Muscle of arm (tissue), 1 donor: ENCODE measurements at regions not wholly inside any gene's neighbourhood (a gene's known extent, or its start where the extent isn't known, plus 50 kb on each side); places are given as distances from the start of the nearest gene placed in this dataset.
"Not testable (repeated sequence)": the region's sequence is repeated elsewhere in the genome, so short reads cannot be mapped to it uniquely, and the experiment has no call there.

ENCODE experiments used
- DNase-seq: peaks from one replicate; pipeline ENCODE4 v3.0.0-alpha.2; 2013

- no peak for DNase-seq
Measured at GRCh38 chr19:27718234-27718633, 1494.7 kb downstream of the UQCRFS1 start.

DNA sequence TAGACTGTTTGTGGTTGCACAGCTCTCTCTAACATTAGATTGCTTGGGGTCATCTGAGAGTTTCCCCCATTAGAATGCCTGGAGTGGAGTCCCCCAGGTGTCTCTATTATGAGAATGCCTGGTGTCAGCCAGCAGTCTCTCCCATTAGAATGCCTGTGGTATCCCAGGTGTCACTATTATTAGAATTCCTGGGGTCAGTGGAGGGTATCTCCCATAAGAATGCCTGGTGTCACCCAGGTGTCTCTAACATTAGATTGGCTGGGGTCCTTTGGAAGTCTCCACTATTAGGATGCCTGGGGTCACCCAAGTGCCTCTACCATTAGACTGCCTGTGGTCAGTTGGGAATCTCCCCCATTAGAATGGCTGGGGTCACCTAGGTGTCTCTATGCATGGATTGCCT lies 1495.1 kb downstream of the UQCRFS1 start:
- DNase-seq: no peak

GRCh38 chr19:27716922-27717321 lies 1496.0 kb downstream of the UQCRFS1 start:
- DNase-seq: no peak

DNA sequence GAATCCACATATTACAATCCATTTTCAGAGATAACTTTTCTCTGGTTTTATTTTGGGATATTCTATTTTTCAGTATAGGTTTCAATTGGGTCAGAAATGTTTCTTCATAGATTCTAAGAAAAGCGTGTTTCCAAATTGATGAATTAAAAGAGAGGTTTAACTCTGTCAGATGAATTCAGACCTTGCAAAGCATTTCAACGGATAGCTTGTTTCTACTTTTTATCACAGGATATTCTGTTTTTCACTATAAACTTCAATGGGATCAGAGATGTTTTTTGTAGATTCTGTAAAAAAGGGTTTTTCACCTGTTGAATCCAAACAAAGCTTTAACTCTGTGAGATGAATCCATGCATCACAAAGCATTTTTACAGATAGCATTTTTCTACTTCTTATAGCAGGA lies 1498.1 kb downstream of the UQCRFS1 start:
- DNase-seq: no peak

DNA sequence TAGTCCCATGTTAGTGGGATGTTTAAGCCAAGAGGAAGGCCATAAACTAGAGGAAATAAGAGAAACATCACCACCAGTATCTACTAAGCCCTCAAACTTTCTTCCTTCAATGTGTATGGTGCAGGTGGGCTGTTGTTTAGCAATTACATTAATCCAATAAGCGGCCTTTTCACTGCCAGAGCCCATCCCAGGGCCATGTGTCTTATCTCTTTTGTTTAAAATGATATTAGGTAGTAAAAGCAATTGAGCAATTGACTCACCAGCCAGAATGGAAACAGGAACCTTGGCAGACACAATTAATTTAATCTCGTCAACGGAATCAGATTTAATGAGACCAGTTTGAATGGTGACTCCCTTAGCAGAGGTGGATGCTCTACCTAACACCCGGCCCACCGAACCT lies 1503.5 kb downstream of the UQCRFS1 start:
- no peak for DNase-seq

DNA sequence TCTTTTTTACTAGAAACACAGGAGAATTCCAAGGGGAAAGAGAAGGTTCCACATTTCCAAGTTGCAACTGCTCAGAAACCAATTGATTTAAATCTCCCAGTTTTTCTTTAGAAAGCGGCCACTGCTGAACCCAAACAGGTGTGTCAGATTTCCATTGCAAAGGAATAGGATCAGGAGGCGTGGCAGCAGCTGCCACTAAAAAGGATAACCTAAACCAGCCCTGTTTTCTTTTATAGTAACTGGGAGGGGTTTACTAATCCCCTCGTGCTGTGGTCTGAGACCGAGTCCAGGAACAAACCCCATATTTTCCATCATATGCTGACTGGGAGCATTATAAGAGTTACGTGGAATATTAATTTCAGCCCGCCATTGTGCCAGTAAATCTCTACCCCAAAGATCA lies 1504.0 kb downstream of the UQCRFS1 start:
- DNase-seq: not testable (repeated sequence)

DNA sequence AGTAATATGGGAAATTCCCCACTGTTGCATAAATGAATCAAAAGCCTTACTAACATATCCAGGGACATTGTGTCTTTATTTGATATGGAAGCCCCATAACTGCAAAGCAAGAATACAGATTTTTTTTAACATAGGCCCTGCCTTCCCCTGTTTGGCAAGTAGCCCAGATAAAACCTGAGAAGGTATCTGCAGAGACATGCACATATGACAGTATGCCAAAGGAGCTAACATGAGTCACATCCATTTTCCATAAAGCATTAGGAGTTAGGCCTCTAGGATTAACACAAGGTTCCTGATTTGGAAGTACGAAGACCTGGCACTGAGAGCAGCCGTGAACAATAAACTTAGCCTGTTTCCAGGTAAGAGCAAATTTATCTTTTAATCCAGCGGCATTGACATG lies 1505.9 kb downstream of the UQCRFS1 start:
- DNase-seq: not testable (repeated sequence)

DNA sequence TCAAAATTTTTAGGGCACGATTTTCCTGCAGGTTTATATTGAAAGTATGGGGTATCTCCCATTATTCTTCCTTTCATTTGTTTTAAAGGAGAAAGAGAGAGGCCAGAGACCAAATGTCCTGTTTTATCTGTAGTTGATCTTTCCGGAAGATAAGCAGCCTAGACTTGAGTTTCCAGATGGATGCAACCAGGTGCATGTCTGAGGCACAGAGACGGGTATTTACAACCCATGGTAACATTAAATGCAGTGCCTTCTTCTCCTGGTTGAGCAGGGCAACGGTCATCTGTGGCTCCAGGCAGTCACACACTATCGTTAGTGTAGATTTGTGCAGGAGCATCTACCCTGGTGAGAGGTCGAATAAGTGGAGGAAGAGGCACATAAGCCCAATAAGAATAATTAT lies 1507.1 kb downstream of the UQCRFS1 start:
- no peak for DNase-seq

- DNase-seq: no peak
Measured at GRCh38 chr19:27694361-27695055, 1518.4 kb downstream of the UQCRFS1 start.

DNA sequence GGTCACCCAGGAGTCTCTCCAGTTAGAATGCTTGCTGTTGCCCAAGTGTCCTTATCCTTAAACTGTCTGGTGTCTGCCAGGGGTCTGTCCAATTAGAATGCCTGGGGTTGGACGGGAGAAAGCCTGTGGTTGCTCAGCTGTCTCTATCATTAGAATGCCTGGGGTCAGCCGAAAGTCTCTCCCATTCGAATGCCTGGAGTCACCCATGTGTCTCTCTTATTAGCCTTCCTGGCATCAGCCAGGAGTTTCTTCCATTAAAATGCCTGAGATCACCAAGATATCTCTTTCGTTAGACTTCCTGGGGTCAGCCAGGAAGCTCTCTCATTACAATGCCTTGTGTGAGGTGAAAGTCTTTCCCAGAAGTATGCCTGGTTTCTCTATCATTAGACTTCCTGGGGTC lies 1521.0 kb downstream of the UQCRFS1 start:
- no peak for DNase-seq

DNA sequence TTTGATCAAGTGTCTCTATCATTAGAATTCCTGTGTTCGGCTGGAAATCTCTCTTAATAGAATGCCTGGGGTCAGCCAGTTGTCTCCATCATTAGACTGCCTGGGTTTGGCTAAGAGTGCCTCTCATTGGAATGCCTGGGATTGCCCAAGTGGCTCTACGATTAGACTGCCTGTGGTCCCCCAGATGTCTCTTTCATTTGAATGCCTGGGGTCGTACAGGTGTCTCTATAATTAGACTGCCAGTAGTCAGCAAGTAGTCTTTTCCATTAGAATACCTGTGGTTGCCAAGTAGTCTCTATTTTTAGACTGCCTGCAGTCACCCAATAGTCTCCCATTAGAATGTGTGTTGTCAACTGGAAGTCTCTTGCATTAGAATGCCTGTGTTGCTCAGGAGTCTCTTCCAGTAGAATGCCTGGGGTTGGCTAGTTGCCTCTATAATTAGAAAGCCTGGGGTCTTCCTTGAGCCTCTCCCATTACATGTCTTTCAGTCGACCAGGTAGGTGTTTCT lies 1523.2 kb downstream of the UQCRFS1 start:
- DNase-seq: no peak

- no peak for DNase-seq
Measured at GRCh38 chr19:27684293-27684692, 1528.7 kb downstream of the UQCRFS1 start.

GRCh38 chr19:27681972-27682371 lies 1531.0 kb downstream of the UQCRFS1 start:
- DNase-seq: no peak

- DNase-seq: no peak
Measured at GRCh38 chr19:27679905-27680304, 1533.0 kb downstream of the UQCRFS1 start.

GRCh38 chr19:27679399-27679798 lies 1533.6 kb downstream of the UQCRFS1 start:
- DNase-seq: no peak

DNA sequence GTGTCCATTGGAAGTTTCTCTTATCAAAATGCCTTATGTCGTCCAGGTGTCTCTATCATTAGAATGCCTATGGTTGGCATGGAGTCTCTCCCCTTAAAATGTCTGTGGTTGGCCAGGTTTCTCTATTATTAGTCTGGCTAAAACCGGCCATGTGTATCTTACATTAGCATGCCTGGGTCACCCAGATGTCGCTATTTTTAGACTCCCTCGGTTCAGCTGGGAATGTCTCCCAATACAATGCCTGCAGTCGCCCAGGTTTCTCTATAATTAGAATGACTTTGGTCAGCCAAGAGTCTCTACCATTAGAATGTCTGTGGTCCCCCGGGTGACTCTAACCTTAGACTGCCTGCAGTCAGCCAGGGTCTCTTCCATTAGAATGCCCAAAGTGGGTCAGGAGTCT lies 1536.1 kb downstream of the UQCRFS1 start:
- no peak for DNase-seq

GRCh38 chr19:27676334-27676733 lies 1536.6 kb downstream of the UQCRFS1 start:
- no peak for DNase-seq

GRCh38 chr19:27675771-27676170 lies 1537.2 kb downstream of the UQCRFS1 start:
- no peak for DNase-seq

DNA sequence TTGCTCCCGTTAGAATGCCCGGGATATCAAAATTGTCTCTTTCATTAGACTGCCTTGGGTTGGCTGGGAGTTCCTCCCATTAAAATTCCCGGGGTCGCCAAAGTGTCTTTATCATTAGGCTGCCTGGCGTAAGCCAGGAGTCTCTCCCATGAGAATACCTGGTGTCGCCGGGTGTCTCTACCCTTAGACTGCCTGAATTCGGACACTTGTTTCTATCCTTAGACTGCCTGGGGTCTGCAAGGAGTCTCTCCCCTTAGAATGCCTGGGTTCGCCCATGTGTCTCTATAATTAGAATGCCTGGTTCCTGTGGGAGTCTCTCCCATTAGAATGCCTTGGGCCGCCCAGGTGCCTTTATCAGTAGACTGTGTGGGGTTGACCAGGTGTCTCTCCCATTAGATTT lies 1538.2 kb downstream of the UQCRFS1 start:
- DNase-seq: no peak

DNA sequence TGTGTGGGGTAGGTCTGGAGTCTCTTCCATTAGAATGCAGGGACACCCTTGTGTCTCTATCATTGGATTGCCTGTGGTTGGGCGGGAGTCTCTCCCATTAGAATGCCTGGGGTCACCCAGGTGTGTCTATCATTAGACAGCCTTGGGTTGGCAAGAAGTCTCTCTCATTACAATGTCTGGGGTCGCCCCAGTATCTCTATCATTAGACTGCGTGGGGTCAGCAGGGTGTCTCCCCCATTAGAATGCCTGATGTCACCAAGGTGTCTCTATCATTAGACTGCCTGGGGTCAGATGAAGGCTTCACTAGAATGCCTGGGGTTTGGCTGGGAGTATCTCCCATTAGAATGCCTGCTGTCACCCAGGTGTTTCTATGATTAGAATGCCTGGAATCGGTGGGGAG lies 1539.0 kb downstream of the UQCRFS1 start:
- DNase-seq: no peak

DNA sequence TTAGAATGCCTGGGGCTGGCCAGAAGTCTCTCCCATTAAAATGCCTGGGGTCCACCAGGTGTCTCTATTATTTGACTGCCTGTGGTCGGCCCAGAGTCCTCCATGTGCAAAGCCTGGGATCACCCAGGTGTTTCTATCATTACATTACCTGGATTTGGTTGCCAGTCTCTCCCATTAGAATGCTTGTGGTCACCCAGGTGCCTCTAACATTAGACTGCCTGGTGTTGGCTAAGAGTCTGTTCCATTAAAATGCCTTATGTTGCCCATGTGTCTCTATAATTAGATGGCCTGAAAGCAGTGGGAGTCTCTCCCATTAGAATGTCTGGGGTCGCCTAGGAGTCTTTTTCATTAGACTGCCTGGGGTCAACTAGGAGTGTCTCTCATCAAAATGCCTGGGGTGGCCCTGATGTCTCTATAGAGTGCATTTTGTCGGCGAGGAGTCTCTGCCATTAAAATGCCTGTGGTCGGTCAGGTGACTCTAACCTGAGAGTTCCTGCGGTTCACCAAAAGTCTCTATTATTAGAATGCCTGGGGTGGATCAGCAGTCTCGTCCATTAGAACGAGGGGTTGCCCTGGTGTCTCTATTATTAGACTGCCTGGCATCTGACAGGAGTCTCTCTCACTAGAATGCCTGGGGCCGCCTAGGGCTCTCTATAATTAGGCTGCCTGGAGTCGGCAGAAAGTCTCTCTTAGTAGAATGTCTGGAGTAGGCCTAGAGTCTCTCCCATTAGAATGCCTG lies 1540.5 kb downstream of the UQCRFS1 start:
- DNase-seq: no peak

DNA sequence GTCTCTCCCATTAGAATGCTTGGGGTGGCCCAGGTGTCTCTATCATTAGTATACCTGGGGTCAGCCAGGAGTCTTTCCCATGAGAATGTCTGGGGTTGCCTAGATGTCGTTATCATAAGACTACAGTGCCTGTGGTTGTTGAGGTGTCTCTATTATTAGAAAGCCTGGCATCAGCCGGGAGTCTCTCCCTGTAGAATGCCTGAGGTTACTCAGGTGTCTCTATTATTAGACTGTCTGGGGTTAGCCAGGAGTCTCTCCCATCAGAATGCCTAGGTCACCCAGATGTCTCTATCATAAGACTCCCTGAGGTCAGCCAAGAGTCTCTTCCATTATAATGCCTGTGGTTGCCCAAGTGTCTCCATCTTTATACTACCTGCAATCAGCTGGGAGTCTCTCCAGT lies 1541.1 kb downstream of the UQCRFS1 start:
- DNase-seq: no peak

DNA sequence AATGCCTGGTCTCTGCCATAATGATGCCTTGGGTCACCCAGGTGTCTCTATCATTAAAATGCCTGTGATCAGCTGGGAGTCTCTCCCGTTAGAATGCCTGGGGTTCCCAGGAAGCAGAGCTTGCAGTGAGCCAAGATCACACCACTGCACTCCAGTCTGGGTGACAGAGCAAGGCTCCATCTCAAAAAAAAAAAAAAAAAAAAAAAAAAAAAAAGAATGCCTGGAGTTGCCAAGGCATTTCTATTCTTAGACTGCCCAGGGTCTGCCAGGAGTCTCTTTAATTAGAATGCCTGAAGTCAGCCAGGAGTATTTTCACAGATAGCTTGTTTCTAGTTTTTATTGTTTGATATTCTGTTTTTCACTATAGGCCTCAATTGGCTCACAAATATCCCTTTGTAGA lies 1552.5 kb downstream of the UQCRFS1 start:
- DNase-seq: no peak
